Caco-2 (cell line): ENCODE measurements at regions not wholly inside any gene's neighbourhood (a gene's known extent, or its start where the extent isn't known, plus 50 kb on each side); places are given as distances from the start of the nearest gene placed in this dataset.

Experiments used
- BruUV-seq: library from RNA; stranded (reverse); fragments of 400-500 nt; replicated peaks from 2 replicates; lab custom pipeline; 2021; lab: Mats Ljungman, UMichigan
- CTCF ChIA-PET: fragments of 300-600 bp; sonication (Branson Sonifier 250); formaldehyde crosslinking; loops from one replicate; lab custom pipeline; 2022; ENCODE audit warnings: antibody characterized with exemption; lab: Charles Lee
- POLR2A ChIA-PET: fragments of 300-600 bp; sonication (Branson Sonifier 250); formaldehyde crosslinking; loops from one replicate; lab custom pipeline; 2022; ENCODE audit warnings: antibody characterized with exemption; lab: Charles Lee
- DNase-seq, 2 experiments: peaks; one replicate each; pipeline versions ENCODE4 v3.0.0 to v3.0.0-alpha.2; 2020 to 2022
- H3K27me3 ChIP-seq: replicated peaks from 2 replicates; pipeline ENCODE4 v1.6.0; 2011; ENCODE audit warnings: low read length; ENCODE audit not compliant: control insufficient read depth, insufficient read depth
- H3K36me3 ChIP-seq: 2 replicates; pipeline ENCODE4 v1.5.1; 2011; ENCODE audit warnings: low read length; ENCODE audit not compliant: control insufficient read depth, insufficient read depth
- H3K4me1 ChIP-seq: fragments of 250-450 bp; sonication (Bioruptor Pico); 2 replicates; pipeline ENCODE4 v1.5.1; 2020; ENCODE audit warnings: mild to moderate bottlenecking
- H3K4me3 ChIP-seq: 2 replicates; pipeline ENCODE4 v1.5.1; 2011; ENCODE audit warnings: low read depth, mild to moderate bottlenecking, control low read depth, low read length
- H3K9me3 ChIP-seq: fragments of 250-450 bp; sonication (Bioruptor Pico); 2 replicates; pipeline ENCODE4 v1.5.1; 2020; ENCODE audit warnings: mild to moderate bottlenecking, moderate library complexity
- H3K27ac Mint-ChIP-seq: one replicate; pipeline ENCODE4 v1.8.0; 2022; ENCODE audit warnings: mixed read lengths; ENCODE audit not compliant: unreplicated experiment
- H3K27me3 Mint-ChIP-seq: one replicate; pipeline ENCODE4 v1.8.0; 2022; ENCODE audit warnings: mixed read lengths; ENCODE audit not compliant: insufficient read depth, unreplicated experiment
- H3K36me3 Mint-ChIP-seq: one replicate; pipeline ENCODE4 v1.8.0; 2022; ENCODE audit warnings: mild to moderate bottlenecking, mixed read lengths; ENCODE audit not compliant: insufficient read depth, unreplicated experiment
- H3K4me1 Mint-ChIP-seq: one replicate; pipeline ENCODE4 v1.8.0; 2022; ENCODE audit warnings: low read depth, mixed read lengths; ENCODE audit not compliant: unreplicated experiment
- H3K4me3 Mint-ChIP-seq: one replicate; pipeline ENCODE4 v1.8.0; 2022; ENCODE audit warnings: mild to moderate bottlenecking, moderate library complexity, mixed read lengths; ENCODE audit not compliant: unreplicated experiment
- H3K9me3 Mint-ChIP-seq: one replicate; pipeline ENCODE4 v1.8.0; 2022; ENCODE audit warnings: mixed read lengths; ENCODE audit not compliant: unreplicated experiment
- CTCF ChIP-seq, 2 experiments: fragments of 200-600 bp in 1 of 2; IDR thresholded peaks; 1 replicate in 1 of 2; 2 replicates in 1 of 2; pipeline versions ENCODE4 v1.5.1 to v1.8.0; 2011 to 2022; ENCODE audit warnings: antibody characterized with exemption in 1 of 2, control low read depth in 1 of 2, inconsistent platforms in 1 of 2, low read depth in 1 of 2, low read length in 1 of 2, mild to moderate bottlenecking in 1 of 2, moderate library complexity in 1 of 2; ENCODE audit not compliant: insufficient read depth in 1 of 2, severe bottlenecking in 1 of 2, unreplicated experiment in 1 of 2
- intact Hi-C: fragments of 100-400 bp; cut with micrococcal nuclease; formaldehyde crosslinking; loops from one replicate; pipeline ENCODE4 v1.10.0; 2022; ENCODE audit not compliant: unreplicated experiment

DNA sequence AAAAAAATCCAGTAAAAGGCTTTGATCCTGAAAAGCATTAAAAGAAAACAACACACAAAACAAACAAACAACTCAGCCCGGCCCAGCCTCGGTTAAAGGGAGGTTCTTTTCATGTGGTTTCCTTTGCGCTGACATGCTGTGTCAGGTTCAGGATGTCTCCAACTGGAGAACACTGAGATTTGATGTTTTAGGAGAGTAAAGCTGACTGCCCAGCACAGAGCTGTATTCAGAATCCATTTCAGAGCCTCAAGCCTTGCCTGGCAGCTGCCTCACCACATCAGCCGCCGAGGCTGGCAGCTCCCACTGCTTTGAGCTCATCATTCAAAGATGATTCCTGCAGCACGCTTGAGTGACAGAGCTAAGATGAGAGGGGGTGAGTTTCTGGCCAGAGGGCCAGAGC lies 205.8 kb upstream of the LYZL1 start:
- intact Hi-C loops, result no loop called here
- Histone ChIP-seq H3K36me3 (no peaks in the 10 kb centered on the region), H3K4me3 (no peak overlapping the region), H3K9me3 (no peaks in the 10 kb centered on the region), H3K4me1 (peaks cover 17% of the 10 kb centered on the region), H3K27me3 (no peaks in the 10 kb centered on the region)
- ChIA-PET POLR2A (interaction anchor here (0.6 kb wide), 1 partner anchor 47 kb away, joined by 6 read pairs; no protein-coding TSS in a partner anchor), CTCF (no interaction called here)
- Mint-ChIP-seq H3K27me3 (no peaks in the 10 kb centered on the region), H3K9me3 (peaks cover 9% of the 10 kb centered on the region), H3K27ac (no peak overlapping the region), H3K4me1 (peaks cover 31% of the 10 kb centered on the region), H3K36me3 (no peaks in the 10 kb centered on the region), H3K4me3 (no peak overlapping the region)
- DNase-seq, result no peak
- TF ChIP-seq CTCF (IDR thresholded peaks at IDR 0.05; ENCODE audit: insufficient read depth in 1 of 2, low read depth in 1 of 2, low read length in 1 of 2, severe bottlenecking in 1 of 2, unreplicated experiment in 1 of 2), result no peak
- no TSS peak for BruUV-seq

DNA sequence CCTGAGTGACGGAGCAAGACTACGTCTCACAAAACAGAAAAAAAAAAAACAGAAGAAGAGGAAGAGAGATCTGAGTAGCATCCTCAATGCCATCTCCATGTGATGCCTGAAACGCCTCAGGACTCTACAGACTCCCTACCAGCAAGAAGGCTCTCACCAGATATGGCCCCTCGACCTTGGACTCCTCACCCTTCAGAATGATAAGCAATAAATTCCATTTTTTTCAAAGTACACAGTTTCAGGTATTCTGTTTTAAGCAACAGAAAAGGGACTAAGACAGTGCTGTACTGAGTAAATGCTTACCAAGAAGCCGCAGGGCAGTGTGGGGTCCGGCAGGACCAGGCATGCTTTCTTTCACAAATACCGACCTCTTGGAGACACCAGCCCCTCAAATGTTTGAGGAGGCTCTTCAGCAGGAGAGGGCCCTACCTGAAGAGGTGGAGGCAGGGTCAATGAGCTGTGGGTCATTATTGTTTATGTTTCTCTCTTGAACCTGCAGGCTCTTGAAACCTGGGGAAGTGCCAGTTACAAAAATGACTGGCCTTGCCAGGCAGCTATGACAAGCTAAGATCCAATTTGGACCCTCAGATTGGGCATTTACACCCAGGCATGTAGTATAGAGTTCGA lies 204.1 kb upstream of the LYZL1 start:
- ChIA-PET CTCF (no interaction called here), POLR2A (no interaction called here)
- Histone ChIP-seq H3K9me3 (no peaks in the 10 kb centered on the region), H3K4me1 (peaks cover 23% of the 10 kb centered on the region), H3K27me3 (no peaks in the 10 kb centered on the region), H3K4me3 (no peak overlapping the region), H3K36me3 (no peaks in the 10 kb centered on the region)
- no peak overlapping the region for H3K4me3 Mint-ChIP-seq
- DNase-seq, result peak; percentile 15 to 73
- TF ChIP-seq CTCF (IDR thresholded peaks at IDR 0.05; ENCODE audit: insufficient read depth in 1 of 2, low read depth in 1 of 2, low read length in 1 of 2, severe bottlenecking in 1 of 2, unreplicated experiment in 1 of 2), result no peak
- H3K9me3 Mint-ChIP-seq, result peaks cover 15% of the 10 kb centered on the region
- peak overlapping the region; percentile 32 for H3K27ac Mint-ChIP-seq
- peaks cover 3% of the 10 kb centered on the region for H3K36me3 Mint-ChIP-seq
- peaks cover 33% of the 10 kb centered on the region for H3K4me1 Mint-ChIP-seq
- intact Hi-C loops, result no loop called here
- H3K27me3 Mint-ChIP-seq, result no peaks in the 10 kb centered on the region
- no TSS peak for BruUV-seq

- no peak for DNase-seq
- Mint-ChIP-seq H3K4me3 (peak overlapping the region; percentile 3), H3K27me3 (no peaks in the 10 kb centered on the region), H3K36me3 (peaks cover 5% of the 10 kb centered on the region), H3K27ac (peak overlapping the region; percentile 6), H3K9me3 (peaks cover 27% of the 10 kb centered on the region), H3K4me1 (peaks cover 34% of the 10 kb centered on the region)
- POLR2A ChIA-PET, result no interaction called here
- CTCF ChIA-PET, result interaction anchor here (0.6 to 0.8 kb wide), 2 partner anchors 30 to 38 kb away, joined by 3 read pairs; no protein-coding TSS in a partner anchor
- Histone ChIP-seq H3K4me3 (no peak overlapping the region), H3K9me3 (peaks cover 8% of the 10 kb centered on the region; the same call in 1 of the 2 replicates), H3K27me3 (no peaks in the 10 kb centered on the region), H3K36me3 (no peaks in the 10 kb centered on the region), H3K4me1 (peaks cover 24% of the 10 kb centered on the region)
- intact Hi-C loops, result no loop called here
- TF ChIP-seq CTCF (IDR thresholded peaks at IDR 0.05; ENCODE audit: insufficient read depth in 1 of 2, low read depth in 1 of 2, low read length in 1 of 2, severe bottlenecking in 1 of 2, unreplicated experiment in 1 of 2), result no peak
- BruUV-seq, result no TSS peak
Observed at GRCh38 chr10:29089091-29089490, 199.8 kb upstream of the LYZL1 start.
